ENCODE measurements at regions not wholly inside any gene's neighbourhood (a gene's known extent, or its start where the extent isn't known, plus 50 kb on each side); places are given as distances from the start of the nearest gene placed in this dataset.

DNA sequence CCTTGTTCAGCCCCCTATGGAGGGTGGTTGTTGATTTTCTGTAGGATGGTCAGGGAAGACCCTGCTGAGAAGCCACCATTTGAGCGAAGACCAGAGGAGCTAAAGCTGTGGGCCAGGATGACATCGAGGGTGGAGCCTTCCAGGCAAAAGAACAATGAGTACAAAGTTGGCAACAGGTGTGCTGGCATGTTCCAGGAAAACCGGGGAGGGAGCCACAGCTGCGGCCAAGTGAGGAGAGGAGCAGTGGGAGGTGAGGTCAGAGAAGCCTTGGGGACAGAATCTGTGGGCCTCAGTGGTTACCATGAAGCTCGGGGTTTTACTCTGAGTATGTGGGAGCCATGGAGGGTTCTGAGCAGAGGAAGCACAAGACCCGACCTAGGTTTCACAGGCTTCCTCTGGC lies 75.6 kb upstream of the ZNF479 start:
- TF ChIP-seq, protein P1, sequence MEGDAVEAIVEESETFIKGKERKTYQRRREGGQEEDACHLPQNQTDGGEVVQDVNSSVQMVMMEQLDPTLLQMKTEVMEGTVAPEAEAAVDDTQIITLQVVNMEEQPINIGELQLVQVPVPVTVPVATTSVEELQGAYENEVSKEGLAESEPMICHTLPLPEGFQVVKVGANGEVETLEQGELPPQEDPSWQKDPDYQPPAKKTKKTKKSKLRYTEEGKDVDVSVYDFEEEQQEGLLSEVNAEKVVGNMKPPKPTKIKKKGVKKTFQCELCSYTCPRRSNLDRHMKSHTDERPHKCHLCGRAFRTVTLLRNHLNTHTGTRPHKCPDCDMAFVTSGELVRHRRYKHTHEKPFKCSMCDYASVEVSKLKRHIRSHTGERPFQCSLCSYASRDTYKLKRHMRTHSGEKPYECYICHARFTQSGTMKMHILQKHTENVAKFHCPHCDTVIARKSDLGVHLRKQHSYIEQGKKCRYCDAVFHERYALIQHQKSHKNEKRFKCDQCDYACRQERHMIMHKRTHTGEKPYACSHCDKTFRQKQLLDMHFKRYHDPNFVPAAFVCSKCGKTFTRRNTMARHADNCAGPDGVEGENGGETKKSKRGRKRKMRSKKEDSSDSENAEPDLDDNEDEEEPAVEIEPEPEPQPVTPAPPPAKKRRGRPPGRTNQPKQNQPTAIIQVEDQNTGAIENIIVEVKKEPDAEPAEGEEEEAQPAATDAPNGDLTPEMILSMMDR (IDR thresholded peaks at IDR 0.05; ENCODE audit: low read depth, low read length), result no peak
- TF ChIP-seq POLR2A (IDR thresholded peaks at IDR 0.05; ENCODE audit: extremely low read depth, insufficient read length), result no peak
- no peak for TF ChIP-seq MYC (IDR thresholded peaks at IDR 0.05; ENCODE audit: low read depth, low read length)

Measured in NB4 (cell line).